Stomach smooth muscle (tissue), 2 donors: ENCODE measurements at regions not wholly inside any gene's neighbourhood (a gene's known extent, or its start where the extent isn't known, plus 50 kb on each side); places are given as distances from the start of the nearest gene placed in this dataset.

ENCODE experiments used
- H3K27ac ChIP-seq: one replicate; pipeline ENCODE4 v1.7.0; 2013; ENCODE audit warnings: mild to moderate bottlenecking, low read length, inconsistent platforms
- H3K27me3 ChIP-seq, 2 donors: one replicate each; pipeline ENCODE4 v1.7.0; 2013; ENCODE audit warnings: low read length in 2 of 2; ENCODE audit not compliant: insufficient read depth in 2 of 2, control insufficient read depth in 1 of 2
- H3K36me3 ChIP-seq, 2 donors: one replicate each; pipeline ENCODE4 v1.7.0; 2013; ENCODE audit warnings: low read length in 2 of 2; ENCODE audit not compliant: control insufficient read depth in 2 of 2, insufficient read depth in 2 of 2
- H3K4me1 ChIP-seq: one replicate; pipeline ENCODE4 v1.7.0; 2013; ENCODE audit warnings: low read length; ENCODE audit not compliant: control insufficient read depth, insufficient read depth
- H3K4me3 ChIP-seq, 2 donors: one replicate each; pipeline ENCODE4 v1.7.0; 2013; ENCODE audit warnings: low read length in 2 of 2
- H3K9ac ChIP-seq, 2 donors: one replicate each; pipeline ENCODE4 v1.7.0; 2013; ENCODE audit warnings: low read length in 2 of 2, mild to moderate bottlenecking in 1 of 2
- H3K9me3 ChIP-seq, 2 donors: one replicate each; pipeline ENCODE4 v1.7.0; 2013; ENCODE audit warnings: low read length in 2 of 2; ENCODE audit not compliant: control insufficient read depth in 2 of 2
- donor health status: healthy.
- donor health status: Pancreatic carcinoma.

- no peaks in the 10 kb centered on the region for H3K4me1 ChIP-seq
- no peak overlapping the region for H3K27ac ChIP-seq
- H3K4me3 ChIP-seq, result no peak overlapping the region
- no peaks in the 10 kb centered on the region for H3K36me3 ChIP-seq
- no peaks in the 10 kb centered on the region for H3K27me3 ChIP-seq
- H3K9ac ChIP-seq, result no peak overlapping the region
- no peaks in the 10 kb centered on the region for H3K9me3 ChIP-seq
Measured at GRCh38 chr7:52669031-52669430, 366.4 kb upstream of the POM121L12 start.

GRCh38 chr7:52668435-52668834 is 367.0 kb upstream of the POM121L12 start:
- no peaks in the 10 kb centered on the region for H3K9me3 ChIP-seq

DNA sequence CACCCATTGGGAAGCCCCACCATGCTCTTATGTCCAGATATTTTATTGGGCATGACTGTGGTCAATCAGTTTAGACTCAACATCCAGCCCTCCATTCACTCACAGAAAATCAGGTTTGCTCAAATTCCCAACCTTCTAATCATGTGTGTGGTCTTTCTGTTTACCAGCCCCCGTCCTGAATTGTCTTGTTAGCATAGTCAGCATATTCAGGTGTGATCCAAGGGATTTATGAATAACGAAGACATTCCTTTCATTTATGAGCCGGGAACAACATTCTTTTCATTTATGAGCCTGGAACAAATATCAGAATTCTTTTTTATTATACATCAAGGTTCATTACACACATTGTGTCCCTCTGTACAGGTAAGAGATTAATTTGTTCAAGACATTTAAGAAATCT is 376.3 kb upstream of the POM121L12 start:
- no peaks in the 10 kb centered on the region for H3K4me1 ChIP-seq
- no peaks in the 10 kb centered on the region for H3K36me3 ChIP-seq
- H3K27ac ChIP-seq, result no peak overlapping the region
- no peaks in the 10 kb centered on the region for H3K27me3 ChIP-seq
- no peak overlapping the region for H3K4me3 ChIP-seq
- H3K9ac ChIP-seq, result no peak overlapping the region
- no peaks in the 10 kb centered on the region for H3K9me3 ChIP-seq

More at GRCh38 chr7:52668435-52668834, 367.0 kb upstream of the POM121L12 start:
- Histone ChIP-seq H3K4me3 (no peak overlapping the region), H3K27me3 (no peaks in the 10 kb centered on the region), H3K27ac (no peak overlapping the region), H3K36me3 (no peaks in the 10 kb centered on the region), H3K4me1 (no peaks in the 10 kb centered on the region), H3K9ac (no peak overlapping the region)

DNA sequence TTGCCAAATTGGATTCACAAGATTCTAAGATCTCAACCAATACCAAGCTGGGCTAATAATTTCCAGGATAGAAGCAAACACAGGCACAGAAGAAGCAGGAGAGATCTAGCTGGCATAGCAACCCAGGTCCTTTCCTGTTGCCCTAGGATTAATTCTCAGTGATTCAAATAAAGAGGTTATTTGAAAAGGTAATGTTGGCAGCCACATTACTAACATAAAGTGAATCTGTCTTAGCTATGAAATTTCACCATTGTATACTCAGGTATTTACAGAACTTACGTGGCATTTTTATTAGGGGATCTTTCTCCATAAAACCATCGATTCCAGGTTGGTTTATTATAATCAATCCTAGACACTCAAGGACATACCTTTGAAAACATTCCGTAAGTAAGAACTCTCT is 379.3 kb upstream of the POM121L12 start:
- Histone ChIP-seq H3K4me1 (no peaks in the 10 kb centered on the region), H3K9me3 (no peaks in the 10 kb centered on the region), H3K4me3 (no peak overlapping the region), H3K36me3 (no peaks in the 10 kb centered on the region), H3K27me3 (no peaks in the 10 kb centered on the region), H3K9ac (no peak overlapping the region), H3K27ac (no peak overlapping the region)

DNA sequence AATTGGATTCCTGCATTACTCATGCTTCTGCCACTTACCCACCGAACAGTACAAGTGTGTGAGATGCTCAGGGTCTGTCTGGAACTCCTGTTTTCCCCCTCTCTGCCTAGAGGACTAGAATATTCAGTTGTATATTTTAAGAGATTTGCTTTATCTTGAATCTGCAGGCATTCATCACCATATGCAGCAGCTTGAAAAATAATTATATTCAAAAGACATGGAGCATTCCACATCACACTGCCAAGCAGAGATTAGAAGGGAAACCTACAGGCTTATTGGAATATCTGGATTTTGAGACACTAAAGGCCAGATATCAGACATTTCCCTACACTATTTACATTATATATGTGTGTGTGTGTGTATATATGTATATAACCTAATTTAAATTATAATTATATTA is 382.8 kb upstream of the POM121L12 start:
- H3K4me1 ChIP-seq, result no peaks in the 10 kb centered on the region
- no peaks in the 10 kb centered on the region for H3K36me3 ChIP-seq
- no peak overlapping the region for H3K9ac ChIP-seq
- H3K27me3 ChIP-seq, result no peaks in the 10 kb centered on the region
- no peak overlapping the region for H3K27ac ChIP-seq
- no peaks in the 10 kb centered on the region for H3K9me3 ChIP-seq
- no peak overlapping the region for H3K4me3 ChIP-seq

- H3K4me3 ChIP-seq, result no peak overlapping the region
- no peaks in the 10 kb centered on the region for H3K4me1 ChIP-seq
- no peaks in the 10 kb centered on the region for H3K27me3 ChIP-seq
- no peaks in the 10 kb centered on the region for H3K36me3 ChIP-seq
- no peak overlapping the region for H3K9ac ChIP-seq
- H3K27ac ChIP-seq, result no peak overlapping the region
- H3K9me3 ChIP-seq, result peaks cover 0 to 3% of the 10 kb centered on the region in 2 donors
Measured at GRCh38 chr7:52648872-52649271, 386.6 kb upstream of the POM121L12 start.

DNA sequence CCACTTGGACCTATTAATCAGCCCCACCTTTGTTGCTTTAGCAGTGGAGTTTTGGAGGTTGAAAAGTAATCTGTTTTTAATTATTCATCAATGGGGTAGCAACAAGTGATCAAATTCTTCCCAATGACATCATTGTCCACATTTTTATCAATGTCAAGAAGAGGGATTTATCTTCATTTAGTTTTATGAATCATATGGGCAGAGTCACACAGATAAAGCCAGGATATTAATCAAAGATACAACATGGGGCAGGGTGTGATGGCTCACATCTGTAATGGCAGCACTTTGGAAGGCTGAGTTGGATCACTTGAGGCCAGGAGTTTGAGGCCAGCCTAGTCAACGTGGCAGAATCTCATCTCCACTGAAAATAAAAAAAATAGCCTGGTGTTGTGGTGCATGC is 388.4 kb upstream of the POM121L12 start:
- H3K27ac ChIP-seq, result no peak overlapping the region
- no peaks in the 10 kb centered on the region for H3K36me3 ChIP-seq
- no peak overlapping the region for H3K9ac ChIP-seq
- no peak overlapping the region for H3K4me3 ChIP-seq
- H3K27me3 ChIP-seq, result no peaks in the 10 kb centered on the region
- H3K4me1 ChIP-seq, result no peaks in the 10 kb centered on the region
- H3K9me3 ChIP-seq, result peaks cover 0 to 3% of the 10 kb centered on the region in 2 donors

DNA sequence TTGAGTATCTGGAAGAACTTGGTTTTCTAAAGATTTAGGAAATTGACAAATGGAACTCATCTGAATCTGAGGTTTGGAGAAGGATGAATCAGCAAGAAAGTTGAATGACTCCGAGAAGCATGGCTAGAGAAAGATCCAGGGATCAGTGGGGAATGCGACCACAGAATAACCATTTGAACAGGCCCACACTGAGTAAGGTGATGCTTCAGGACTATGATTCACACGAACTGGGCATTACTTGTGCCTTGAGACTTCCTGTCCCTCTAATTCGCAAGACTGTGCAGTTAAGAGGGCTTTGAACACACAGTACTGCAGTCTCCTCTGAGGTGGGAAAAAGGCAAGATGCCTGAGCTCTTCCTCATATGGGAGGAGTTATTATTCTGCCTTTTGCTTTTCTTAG is 395.5 kb upstream of the POM121L12 start:
- Histone ChIP-seq H3K9me3 (no peaks in the 10 kb centered on the region), H3K27me3 (no peaks in the 10 kb centered on the region), H3K4me3 (no peak overlapping the region), H3K36me3 (no peaks in the 10 kb centered on the region), H3K4me1 (no peaks in the 10 kb centered on the region), H3K27ac (no peak overlapping the region), H3K9ac (no peak overlapping the region)

- no peaks in the 10 kb centered on the region for H3K36me3 ChIP-seq
- H3K27me3 ChIP-seq, result no peaks in the 10 kb centered on the region
- H3K27ac ChIP-seq, result no peak overlapping the region
- H3K4me1 ChIP-seq, result no peaks in the 10 kb centered on the region
- H3K9me3 ChIP-seq, result no peaks in the 10 kb centered on the region
- H3K4me3 ChIP-seq, result no peak overlapping the region
- no peak overlapping the region for H3K9ac ChIP-seq
Measured at GRCh38 chr7:52639126-52639525, 396.3 kb upstream of the POM121L12 start.

- no peaks in the 10 kb centered on the region for H3K36me3 ChIP-seq
- H3K4me3 ChIP-seq, result no peak overlapping the region
- H3K27me3 ChIP-seq, result no peaks in the 10 kb centered on the region
- H3K4me1 ChIP-seq, result no peaks in the 10 kb centered on the region
- H3K9me3 ChIP-seq, result no peaks in the 10 kb centered on the region
- no peak overlapping the region for H3K9ac ChIP-seq
- no peak overlapping the region for H3K27ac ChIP-seq
Measured at GRCh38 chr7:52635021-52635420, 400.4 kb upstream of the POM121L12 start.

DNA sequence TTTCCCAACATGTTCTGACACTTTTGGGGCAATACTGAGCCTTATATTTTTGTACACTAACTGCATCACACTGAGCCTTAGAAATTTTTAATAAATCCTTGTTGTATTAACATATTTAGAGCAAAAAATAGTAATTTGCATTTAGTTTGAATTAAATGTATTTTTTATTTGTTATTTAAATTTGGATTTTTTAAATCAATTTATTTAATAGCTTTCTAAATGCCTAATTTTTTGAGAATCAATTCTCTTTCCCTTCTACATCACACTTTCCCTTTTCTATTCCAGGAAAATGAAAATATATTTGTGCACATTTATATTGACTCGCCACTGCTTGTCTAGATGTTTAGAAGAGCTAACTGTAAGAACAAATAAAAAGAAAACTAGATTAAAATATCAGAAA is 414.6 kb upstream of the POM121L12 start:
- Histone ChIP-seq H3K9ac (no peak overlapping the region), H3K4me1 (no peaks in the 10 kb centered on the region)

More for the DNA sequence above, 414.6 kb upstream of the POM121L12 start:
- H3K27me3 ChIP-seq, result no peaks in the 10 kb centered on the region
- H3K4me3 ChIP-seq, result no peak overlapping the region
- H3K27ac ChIP-seq, result no peak overlapping the region
- H3K9me3 ChIP-seq, result no peaks in the 10 kb centered on the region
- H3K36me3 ChIP-seq, result no peaks in the 10 kb centered on the region
